EH (cell line): ENCODE measurements at regions not wholly inside any gene's neighbourhood (a gene's known extent, or its start where the extent isn't known, plus 50 kb on each side); places are given as distances from the start of the nearest gene placed in this dataset.
"Not testable (repeated sequence)": the region's sequence is repeated elsewhere in the genome, so short reads cannot be mapped to it uniquely, and the experiment has no call there.

Experiments used
- DNase-seq: peaks from one replicate; pipeline ENCODE4 v3.0.0-alpha.2; 2015; ENCODE audit warnings: low read depth

- peak; percentile 93 for DNase-seq
Observed at GRCh38 chr15:87752250-87752951, 504.1 kb downstream of the NTRK3 start.

- DNase-seq = no peak
Observed at GRCh38 chr15:87748483-87748882, 508.1 kb downstream of the NTRK3 start.

- no peak for DNase-seq
Observed at GRCh38 chr15:87747087-87747486, 509.5 kb downstream of the NTRK3 start.

- no peak for DNase-seq
Observed at GRCh38 chr15:87746333-87746732, 510.2 kb downstream of the NTRK3 start.

GRCh38 chr15:87744815-87745214 lies 511.7 kb downstream of the NTRK3 start:
- DNase-seq = no peak

- peak; percentile 56 for DNase-seq
Observed at GRCh38 chr15:87743562-87743961, 513.0 kb downstream of the NTRK3 start.

GRCh38 chr15:87741350-87741749 lies 515.2 kb downstream of the NTRK3 start:
- DNase-seq = peak; percentile 16

GRCh38 chr15:87740655-87741344 lies 515.7 kb downstream of the NTRK3 start:
- DNase-seq = no peak

- peak; percentile 59 for DNase-seq
Observed at GRCh38 chr15:87739866-87740265, 516.7 kb downstream of the NTRK3 start.

GRCh38 chr15:87739081-87739480 lies 517.5 kb downstream of the NTRK3 start:
- peak; percentile 35 for DNase-seq

- DNase-seq = not testable (repeated sequence)
Observed at GRCh38 chr15:87737460-87737859, 519.1 kb downstream of the NTRK3 start.

GRCh38 chr15:87736891-87737389 lies 519.6 kb downstream of the NTRK3 start:
- peak; percentile 54 for DNase-seq

- peak; percentile 75 for DNase-seq
Observed at GRCh38 chr15:87736401-87736800, 520.1 kb downstream of the NTRK3 start.

- DNase-seq = no peak
Observed at GRCh38 chr15:87735522-87735921, 521.0 kb downstream of the NTRK3 start.

GRCh38 chr15:87734571-87735373 lies 521.8 kb downstream of the NTRK3 start:
- no peak for DNase-seq

- DNase-seq = no peak
Observed at GRCh38 chr15:87733977-87734376, 522.6 kb downstream of the NTRK3 start.

- no peak for DNase-seq
Observed at GRCh38 chr15:87733541-87733941, 523.0 kb downstream of the NTRK3 start.

GRCh38 chr15:87732976-87733375 lies 523.6 kb downstream of the NTRK3 start:
- peak; percentile 24 for DNase-seq

- no peak for DNase-seq
Observed at GRCh38 chr15:87731630-87732029, 524.9 kb downstream of the NTRK3 start.

- DNase-seq = no peak
Observed at GRCh38 chr15:87730706-87731105, 525.8 kb downstream of the NTRK3 start.

- DNase-seq = no peak
Observed at GRCh38 chr15:87728998-87729397, 527.5 kb downstream of the NTRK3 start.

GRCh38 chr15:87727073-87727472 lies 529.5 kb downstream of the NTRK3 start:
- DNase-seq = no peak

- no peak for DNase-seq
Observed at GRCh38 chr15:87724330-87724729, 532.2 kb downstream of the NTRK3 start.
